ENCODE measurements at regions not wholly inside any gene's neighbourhood (a gene's known extent, or its start where the extent isn't known, plus 50 kb on each side); places are given as distances from the start of the nearest gene placed in this dataset.

DNA sequence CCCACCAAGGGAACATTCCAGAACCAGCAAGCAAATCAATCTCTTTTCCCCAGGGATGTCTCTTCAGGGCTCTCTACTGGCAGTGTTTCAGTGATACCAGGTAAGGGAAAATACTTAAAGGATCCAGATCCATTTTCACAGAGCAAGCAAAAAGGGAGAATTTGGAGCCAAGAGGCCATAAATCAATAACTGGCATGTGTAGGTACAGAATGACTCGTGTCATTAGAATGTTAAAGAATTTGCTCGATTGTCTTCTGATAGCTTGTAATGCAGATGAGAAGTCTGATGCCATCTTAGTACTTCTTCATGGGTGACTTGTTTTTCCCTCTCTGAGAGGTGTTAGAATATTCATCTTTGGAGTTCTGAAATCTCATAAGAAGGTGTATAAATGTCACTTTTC, 242.9 kb downstream of the KTN1 start:
- no peak for DNase-seq

DNA sequence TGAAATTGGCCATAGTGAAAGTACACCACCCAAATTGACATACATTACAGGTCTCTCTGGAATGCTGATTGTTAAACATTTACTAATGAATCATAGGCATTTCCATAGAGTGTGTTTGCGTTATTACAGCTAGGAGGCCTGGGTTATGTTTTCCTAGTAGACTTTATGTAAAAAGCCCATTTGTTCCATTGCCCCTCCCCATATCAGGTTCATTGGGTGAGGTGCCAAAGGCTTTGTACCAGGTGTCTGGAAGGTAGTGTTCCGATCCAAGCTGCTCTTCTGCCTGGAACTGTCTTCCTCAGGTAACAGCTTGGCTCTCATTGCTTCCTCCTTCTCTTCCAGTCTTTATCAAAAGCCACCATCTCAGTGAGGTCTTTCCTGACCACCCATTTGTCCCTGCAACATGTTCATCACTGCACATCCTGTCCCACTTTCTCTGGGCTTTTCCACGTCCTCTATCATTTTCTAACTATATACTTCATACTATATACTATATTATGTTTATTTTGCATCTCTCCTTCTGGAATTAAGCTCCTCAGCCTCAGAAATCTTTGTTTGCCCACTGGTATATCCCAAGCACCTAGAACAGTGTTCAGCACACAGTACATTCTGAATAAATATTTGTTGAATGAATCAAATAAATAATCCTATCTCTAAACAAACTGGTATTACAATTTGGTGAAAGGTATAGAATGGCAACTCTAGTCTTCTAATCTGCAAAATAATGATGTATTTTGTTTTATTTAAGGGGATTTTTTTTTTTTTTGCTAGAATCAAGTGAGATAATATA, 252.3 kb downstream of the KTN1 start:
- Histone ChIP-seq H3K9me3 (no peaks in the 10 kb centered on the region), H3K4me3 (no peak overlapping the region), H3K4me1 (no peaks in the 10 kb centered on the region), H3K36me3 (no peaks in the 10 kb centered on the region), H3K27me3 (no peaks in the 10 kb centered on the region), H3K27ac (no peak overlapping the region)
- no peak for ATAC-seq
- DNase-seq, result no peak
- intact Hi-C loops (cut with DNase I), result loop anchor here in 1 of 10 donors (10.0 kb wide), 1 partner anchor 78 kb away; no protein-coding TSS in a partner anchor
- no peak for TF ChIP-seq CTCF (IDR thresholded peaks at IDR 0.05)
- WGBS, 2 donors, result 82 to 90% methylated on average over 3 of the region's 3 CpGs

More for the DNA sequence above, 242.9 kb downstream of the KTN1 start:
- no peak overlapping the region for H3K27ac ChIP-seq
- TF ChIP-seq CTCF (IDR thresholded peaks at IDR 0.05), result no peak
- 85 to 89% methylated on average over 2 of the region's 2 CpGs for WGBS, 2 donors
- no peak for ATAC-seq
- intact Hi-C loops (cut with DNase I), result no loop called here
- H3K4me3 ChIP-seq, result no peak overlapping the region
- H3K36me3 ChIP-seq, result no peaks in the 10 kb centered on the region
- H3K9me3 ChIP-seq, result peaks cover 0 to 20% (median 6%) of the 10 kb centered on the region in 11 donors
- H3K4me1 ChIP-seq, result peaks cover 0 to 7% (median 0%) of the 10 kb centered on the region in 9 donors
- peaks cover 0 to 3% (median 0%) of the 10 kb centered on the region in 7 donors for H3K27me3 ChIP-seq

DNA sequence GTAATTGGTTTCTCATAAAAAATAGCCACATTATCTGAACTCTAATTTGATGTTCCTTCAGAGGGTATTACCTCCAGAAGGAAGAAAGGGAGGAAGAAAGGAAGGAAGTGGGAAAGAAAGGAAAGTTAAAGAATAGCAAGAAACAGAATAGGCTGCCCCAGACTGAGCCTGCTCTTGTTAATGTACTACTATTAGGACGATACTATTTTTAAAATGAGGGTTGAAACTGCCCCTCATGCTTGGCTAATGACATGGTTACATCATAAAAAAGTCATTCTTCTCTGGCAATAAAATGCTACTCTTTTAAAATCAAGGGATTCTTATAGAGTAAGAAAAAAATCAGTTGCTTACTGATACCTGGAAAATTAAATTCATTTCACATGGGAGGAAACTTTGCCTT, 253.0 kb downstream of the KTN1 start:
- H3K4me1 ChIP-seq, result no peaks in the 10 kb centered on the region
- intact Hi-C loops (cut with DNase I), result loop anchor here in 1 of 10 donors (10.0 kb wide), 1 partner anchor 78 kb away; no protein-coding TSS in a partner anchor
- no peaks in the 10 kb centered on the region for H3K9me3 ChIP-seq
- 56 to 77% methylated on average over 1 of the region's 1 CpG for WGBS, 2 donors
- ATAC-seq (no peak), DNase-seq (no peak)
- H3K27ac ChIP-seq, result no peak overlapping the region
- H3K4me3 ChIP-seq, result no peak overlapping the region
- H3K36me3 ChIP-seq, result no peaks in the 10 kb centered on the region
- H3K27me3 ChIP-seq, result no peaks in the 10 kb centered on the region
- no peak for TF ChIP-seq CTCF (IDR thresholded peaks at IDR 0.05)

DNA sequence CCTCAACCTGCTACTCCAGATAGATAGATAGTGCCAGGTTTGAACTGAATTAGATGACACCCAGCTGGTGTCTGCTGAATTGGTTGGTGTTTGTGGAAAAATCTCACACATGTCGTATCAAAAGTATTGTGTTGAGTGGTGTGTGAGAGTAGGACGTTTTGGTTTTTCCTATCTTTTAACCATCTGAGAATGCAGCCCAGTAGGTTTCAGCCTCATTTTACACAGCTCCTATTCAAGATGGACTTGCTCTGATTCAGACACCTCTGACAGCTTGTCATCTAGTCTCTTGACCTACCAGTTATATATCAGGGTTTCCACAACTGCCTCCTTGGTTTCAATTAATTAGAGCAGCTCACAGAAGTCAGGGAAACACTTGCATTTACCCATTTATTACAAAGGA, 254.4 kb downstream of the KTN1 start:
- no peaks in the 10 kb centered on the region for H3K4me1 ChIP-seq
- H3K36me3 ChIP-seq, result no peaks in the 10 kb centered on the region
- 68% methylated on average over 2 of the region's 2 CpGs for WGBS, 2 donors
- no peak for DNase-seq
- intact Hi-C loops (cut with DNase I), result loop anchor here in 1 of 10 donors (10.0 kb wide), 1 partner anchor 80 kb away; no protein-coding TSS in a partner anchor
- H3K4me3 ChIP-seq, result no peak overlapping the region
- TF ChIP-seq CTCF (IDR thresholded peaks at IDR 0.05), result no peak
- no peak for ATAC-seq
- H3K27ac ChIP-seq, result no peak overlapping the region
- no peaks in the 10 kb centered on the region for H3K27me3 ChIP-seq
- H3K9me3 ChIP-seq, result no peaks in the 10 kb centered on the region
